ENCODE measurements at regions not wholly inside any gene's neighbourhood (a gene's known extent, or its start where the extent isn't known, plus 50 kb on each side); places are given as distances from the start of the nearest gene placed in this dataset.

- WGBS, 2 experiments (ENCODE audit: insufficient coverage in 2 of 2), result 100% methylated on average over 1 of the region's 3 CpGs; no CpG with 5 or more reads in 1 of the 2 experiments
- Histone ChIP-seq H3K36me3 (ENCODE audit: control insufficient read depth, insufficient read depth, low read length) (no peaks in the 10 kb centered on the region), H3K4me3 (ENCODE audit: extremely low read depth, insufficient read depth, low read length, poor library complexity, severe bottlenecking) (no peak overlapping the region), H3K27ac (ENCODE audit: low read depth, low read length, severe bottlenecking) (no peak overlapping the region), H3K4me1 (ENCODE audit: control insufficient read depth, insufficient read depth, low read length, poor library complexity, severe bottlenecking) (peaks cover 18% of the 10 kb centered on the region), H3K9me3 (ENCODE audit: control insufficient read depth, low read length) (no peaks in the 10 kb centered on the region)
These were observed 50.0 kb upstream of the DGKG start for GRCh38 chr3:186411994-186412393.

All from mesodermal cell (in vitro differentiated cells).